ENCODE measurements at regions not wholly inside any gene's neighbourhood (a gene's known extent, or its start where the extent isn't known, plus 50 kb on each side); places are given as distances from the start of the nearest gene placed in this dataset.
"Not testable (repeated sequence)": the region's sequence is repeated elsewhere in the genome, so short reads cannot be mapped to it uniquely, and the experiment has no call there.

DNA sequence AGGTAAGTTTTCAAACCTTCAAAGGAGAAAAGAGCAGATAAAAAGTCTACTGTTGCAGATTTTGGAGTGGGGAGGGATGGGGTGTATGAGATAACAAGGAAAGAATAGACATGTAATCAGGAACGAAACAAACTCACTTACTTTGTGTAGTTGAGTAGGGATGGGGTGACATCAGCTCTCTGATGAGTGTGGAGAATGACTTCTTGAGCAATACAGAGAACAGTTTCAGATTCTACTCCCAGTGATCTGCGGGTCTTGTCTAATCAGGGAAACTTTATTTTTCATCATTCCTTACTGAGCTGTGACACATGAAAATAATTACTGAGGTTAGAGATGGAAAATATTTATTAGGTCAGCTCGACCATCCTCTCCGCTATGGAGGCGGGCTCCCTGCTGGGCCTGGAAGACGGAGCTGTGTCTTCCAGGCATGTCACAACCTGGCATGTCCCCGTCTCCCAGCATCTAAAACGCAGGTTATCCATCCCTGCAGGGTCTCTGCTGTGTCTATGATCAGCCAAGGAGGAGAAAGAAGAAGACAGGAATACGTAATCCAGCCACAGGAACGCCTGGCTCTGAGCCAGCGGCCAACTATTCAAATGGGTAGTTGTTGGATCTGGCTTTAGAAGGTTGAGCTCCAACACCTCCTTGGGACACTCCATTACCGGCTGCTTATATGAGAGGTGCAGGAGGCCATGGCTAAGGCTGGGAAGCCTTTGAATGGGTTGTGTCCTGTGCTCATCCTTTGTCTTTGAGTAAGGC lies 99.0 kb upstream of the SATB2 start:
- H3K4me3 ChIP-seq (ENCODE audit: low read depth, low read length), result no peak overlapping the region
- TF ChIP-seq, protein P1, sequence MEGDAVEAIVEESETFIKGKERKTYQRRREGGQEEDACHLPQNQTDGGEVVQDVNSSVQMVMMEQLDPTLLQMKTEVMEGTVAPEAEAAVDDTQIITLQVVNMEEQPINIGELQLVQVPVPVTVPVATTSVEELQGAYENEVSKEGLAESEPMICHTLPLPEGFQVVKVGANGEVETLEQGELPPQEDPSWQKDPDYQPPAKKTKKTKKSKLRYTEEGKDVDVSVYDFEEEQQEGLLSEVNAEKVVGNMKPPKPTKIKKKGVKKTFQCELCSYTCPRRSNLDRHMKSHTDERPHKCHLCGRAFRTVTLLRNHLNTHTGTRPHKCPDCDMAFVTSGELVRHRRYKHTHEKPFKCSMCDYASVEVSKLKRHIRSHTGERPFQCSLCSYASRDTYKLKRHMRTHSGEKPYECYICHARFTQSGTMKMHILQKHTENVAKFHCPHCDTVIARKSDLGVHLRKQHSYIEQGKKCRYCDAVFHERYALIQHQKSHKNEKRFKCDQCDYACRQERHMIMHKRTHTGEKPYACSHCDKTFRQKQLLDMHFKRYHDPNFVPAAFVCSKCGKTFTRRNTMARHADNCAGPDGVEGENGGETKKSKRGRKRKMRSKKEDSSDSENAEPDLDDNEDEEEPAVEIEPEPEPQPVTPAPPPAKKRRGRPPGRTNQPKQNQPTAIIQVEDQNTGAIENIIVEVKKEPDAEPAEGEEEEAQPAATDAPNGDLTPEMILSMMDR (IDR thresholded peaks at IDR 0.05; ENCODE audit: borderline replicate concordance, insufficient read depth, low read depth, low read length), result no peak

DNA sequence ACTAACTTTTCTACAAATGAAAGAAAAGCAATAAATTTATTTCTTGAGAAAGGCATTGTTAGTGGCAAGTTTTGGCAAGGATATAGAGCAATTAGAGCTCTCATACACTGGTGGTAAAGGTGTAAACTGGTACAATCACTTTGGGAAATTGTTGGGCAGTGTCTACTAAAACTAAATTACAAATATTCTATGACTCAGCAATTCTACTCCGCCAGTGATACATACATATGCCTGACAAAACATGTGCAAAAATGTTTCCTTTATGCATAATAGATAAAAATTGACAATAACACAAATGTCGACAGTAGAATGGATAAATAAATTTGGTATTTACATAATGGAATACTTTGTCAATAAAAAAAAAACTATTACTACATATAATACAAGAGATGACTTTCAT lies 96.3 kb upstream of the SATB2 start:
- no peak overlapping the region for H3K4me3 ChIP-seq (ENCODE audit: low read depth, low read length)
- TF ChIP-seq, protein P1 (IDR thresholded peaks at IDR 0.05; ENCODE audit: borderline replicate concordance, insufficient read depth, low read depth, low read length), result no peak

DNA sequence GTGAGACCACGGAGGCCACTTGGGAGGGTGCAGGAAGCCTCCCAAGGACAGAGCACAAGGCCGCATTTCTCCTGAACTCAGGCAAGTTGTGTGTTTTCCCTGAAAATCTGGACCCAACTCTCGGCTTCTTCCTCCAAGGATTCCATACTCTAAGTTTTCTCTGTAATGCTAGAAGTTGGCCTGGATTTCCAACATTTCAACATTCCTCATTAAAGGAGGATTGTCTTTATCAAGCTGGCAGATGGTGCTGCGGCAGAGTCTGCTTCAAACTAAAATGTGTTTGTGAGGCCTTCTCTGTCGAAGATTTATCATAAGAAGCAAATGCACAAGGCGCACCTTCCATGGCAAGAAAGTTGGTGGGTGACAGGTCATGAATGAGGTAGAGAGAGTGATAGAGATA lies 94.4 kb upstream of the SATB2 start:
- TF ChIP-seq, protein P1 (IDR thresholded peaks at IDR 0.05; ENCODE audit: borderline replicate concordance, insufficient read depth, low read depth, low read length), result no peak
- H3K4me3 ChIP-seq (ENCODE audit: low read depth, low read length), result no peak overlapping the region

DNA sequence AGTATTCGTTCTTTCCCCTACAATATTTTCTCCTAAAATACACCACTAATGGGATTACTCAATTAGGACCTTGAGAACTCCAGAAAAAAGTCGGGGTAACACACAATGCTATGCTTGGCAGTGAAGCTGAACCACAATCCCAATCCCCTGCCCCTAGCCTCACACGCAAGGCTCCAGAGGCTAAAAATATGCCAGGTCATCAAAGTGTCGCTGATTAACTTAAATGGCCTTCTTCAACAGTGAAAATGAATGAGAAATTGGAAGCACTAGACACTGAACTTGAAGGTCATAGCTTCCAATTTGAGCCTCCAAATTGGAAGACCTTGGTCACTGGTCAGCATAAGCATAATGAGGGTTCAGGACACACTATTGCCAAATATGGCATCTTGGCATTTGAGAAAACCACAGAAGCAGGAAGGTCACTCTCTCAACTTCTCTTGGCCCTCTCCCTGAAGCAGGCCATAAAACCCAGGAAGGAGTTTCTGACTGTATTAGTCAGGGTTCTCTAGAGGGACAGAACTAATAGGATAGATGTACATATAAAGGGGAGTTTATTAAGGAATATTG lies 86.0 kb upstream of the SATB2 start:
- TF ChIP-seq, protein P1 (IDR thresholded peaks at IDR 0.05; ENCODE audit: borderline replicate concordance, insufficient read depth, low read depth, low read length), result no peak
- no peak overlapping the region for H3K4me3 ChIP-seq (ENCODE audit: low read depth, low read length)

DNA sequence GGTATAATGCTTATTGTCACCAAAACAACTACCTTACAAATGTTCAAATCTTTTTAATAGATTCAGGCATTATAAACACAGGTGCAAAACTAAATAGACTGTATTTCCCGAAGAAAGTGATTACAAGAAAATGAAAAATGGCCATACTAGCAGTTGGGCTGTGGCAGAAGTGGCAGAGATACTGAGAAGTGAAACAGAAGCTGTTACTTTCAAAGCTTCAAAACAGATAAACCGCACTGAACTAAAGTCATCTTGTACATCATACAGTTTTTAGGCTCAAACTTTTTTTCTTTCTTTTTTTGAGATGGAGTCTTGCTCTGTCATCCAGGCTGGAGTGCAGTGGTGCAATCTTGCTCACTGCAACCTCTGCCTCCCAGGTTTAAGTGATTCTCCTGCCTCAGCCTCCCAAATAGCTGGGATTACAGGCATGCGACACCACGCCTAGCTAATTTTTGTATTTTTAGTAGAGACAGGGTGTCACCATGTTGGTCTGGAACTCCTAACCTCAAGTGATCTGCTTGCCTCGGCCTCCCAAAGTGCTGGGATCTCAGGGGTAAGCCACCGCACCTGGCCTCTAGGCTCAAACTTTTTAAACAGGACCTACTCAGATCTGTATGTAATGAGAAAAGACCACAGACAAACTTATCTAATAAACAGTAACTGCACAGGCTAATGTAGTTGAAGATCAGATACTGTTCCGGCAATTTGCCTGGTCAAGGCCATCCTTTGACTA lies 77.9 kb upstream of the SATB2 start:
- no peak overlapping the region for H3K4me3 ChIP-seq (ENCODE audit: low read depth, low read length)
- TF ChIP-seq, protein P1 (IDR thresholded peaks at IDR 0.05; ENCODE audit: borderline replicate concordance, insufficient read depth, low read depth, low read length), result no peak

DNA sequence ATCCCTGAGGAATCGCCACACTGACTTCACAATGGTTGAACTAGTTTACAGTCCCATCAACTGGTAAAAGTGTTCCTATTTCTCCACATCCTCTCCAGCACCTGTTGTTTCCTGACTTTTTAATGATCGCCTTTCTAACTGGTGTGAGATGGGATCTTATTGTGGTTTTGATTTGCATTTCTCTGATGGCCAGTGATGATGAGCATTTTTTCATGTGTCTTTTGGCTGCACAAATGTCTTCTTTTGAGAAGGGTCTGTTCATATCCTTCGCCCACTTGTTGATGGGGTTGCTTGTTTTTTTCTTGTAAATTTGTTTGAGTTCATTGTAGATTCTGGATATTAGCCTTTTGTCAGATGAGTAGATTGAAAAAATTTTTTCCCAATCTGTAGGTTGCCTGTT lies 76.1 kb upstream of the SATB2 start:
- H3K4me3 ChIP-seq (ENCODE audit: low read depth, low read length), result not testable (repeated sequence)

DNA sequence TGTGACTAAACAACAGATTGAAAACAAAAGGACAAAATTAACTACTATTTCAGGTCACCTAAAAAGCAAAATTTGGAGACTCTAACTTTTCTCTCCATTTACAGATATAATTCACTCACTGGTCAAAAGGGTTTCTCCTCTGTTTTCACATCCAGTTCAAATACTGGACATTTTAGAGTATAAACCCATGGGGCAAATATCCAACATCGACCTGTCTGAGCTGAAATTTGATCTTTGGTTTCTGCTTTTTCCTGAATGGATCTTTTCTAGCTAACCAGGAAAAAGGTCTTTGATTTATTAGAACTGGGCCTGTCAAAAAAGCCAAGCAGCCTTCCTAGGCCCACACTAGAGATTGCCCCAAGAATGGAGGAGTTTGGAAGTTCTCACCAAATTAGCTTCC lies 69.3 kb upstream of the SATB2 start:
- TF ChIP-seq, protein P1 (IDR thresholded peaks at IDR 0.05; ENCODE audit: borderline replicate concordance, insufficient read depth, low read depth, low read length), result no peak
- H3K4me3 ChIP-seq (ENCODE audit: low read depth, low read length), result no peak overlapping the region
